MM.1S (cell line): ENCODE measurements at regions not wholly inside any gene's neighbourhood (a gene's known extent, or its start where the extent isn't known, plus 50 kb on each side); places are given as distances from the start of the nearest gene placed in this dataset.

Experiments
- EZH2 ChIP-seq: fragments of 300-600 bp; sonication (generic); optimal IDR thresholded peaks from 2 replicates; pipeline ENCODE3; 2017; ENCODE audit warnings: low read depth, mild to moderate bottlenecking, antibody characterized with exemption, low read length, mixed read lengths
- EZH2phosphoT487 ChIP-seq: fragments of 300-600 bp; sonication (generic); IDR thresholded peaks from 2 replicates; pipeline ENCODE4 v1.6.1; 2018; ENCODE audit warnings: antibody characterized with exemption, low read length
- TF ChIP-seq, protein P1 (sequence below): fragments of 300-600 bp; sonication (generic); IDR thresholded peaks from 2 replicates; pipeline ENCODE4 v1.5.1; 2016; ENCODE audit warnings: antibody characterized with exemption, low read length, mixed read lengths

DNA sequence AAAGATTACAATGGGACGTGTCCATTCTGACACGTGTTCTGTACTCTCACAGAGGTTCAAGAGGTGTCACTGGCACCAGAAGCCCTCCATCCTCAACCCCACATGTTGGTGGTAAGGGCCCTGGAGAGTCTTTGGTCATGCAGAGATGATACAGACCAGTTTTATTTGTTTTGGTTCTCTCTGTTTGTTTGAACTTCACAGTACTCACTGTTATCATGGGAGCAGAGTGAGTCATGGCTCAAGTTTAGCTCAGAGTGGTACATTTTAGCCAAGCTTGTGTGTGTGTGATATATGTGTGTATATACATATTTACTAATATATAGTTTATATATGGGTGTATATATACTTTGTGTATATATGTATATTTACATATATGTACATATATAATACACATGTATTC lies 935.6 kb downstream of the GRID1 start:
- TF ChIP-seq EZH2 (no peak), EZH2phosphoT487 (no peak)
- TF ChIP-seq, protein P1, sequence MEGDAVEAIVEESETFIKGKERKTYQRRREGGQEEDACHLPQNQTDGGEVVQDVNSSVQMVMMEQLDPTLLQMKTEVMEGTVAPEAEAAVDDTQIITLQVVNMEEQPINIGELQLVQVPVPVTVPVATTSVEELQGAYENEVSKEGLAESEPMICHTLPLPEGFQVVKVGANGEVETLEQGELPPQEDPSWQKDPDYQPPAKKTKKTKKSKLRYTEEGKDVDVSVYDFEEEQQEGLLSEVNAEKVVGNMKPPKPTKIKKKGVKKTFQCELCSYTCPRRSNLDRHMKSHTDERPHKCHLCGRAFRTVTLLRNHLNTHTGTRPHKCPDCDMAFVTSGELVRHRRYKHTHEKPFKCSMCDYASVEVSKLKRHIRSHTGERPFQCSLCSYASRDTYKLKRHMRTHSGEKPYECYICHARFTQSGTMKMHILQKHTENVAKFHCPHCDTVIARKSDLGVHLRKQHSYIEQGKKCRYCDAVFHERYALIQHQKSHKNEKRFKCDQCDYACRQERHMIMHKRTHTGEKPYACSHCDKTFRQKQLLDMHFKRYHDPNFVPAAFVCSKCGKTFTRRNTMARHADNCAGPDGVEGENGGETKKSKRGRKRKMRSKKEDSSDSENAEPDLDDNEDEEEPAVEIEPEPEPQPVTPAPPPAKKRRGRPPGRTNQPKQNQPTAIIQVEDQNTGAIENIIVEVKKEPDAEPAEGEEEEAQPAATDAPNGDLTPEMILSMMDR: no peak
